Gastroesophageal sphincter (tissue), 3 donors: ENCODE measurements at regions not wholly inside any gene's neighbourhood (a gene's known extent, or its start where the extent isn't known, plus 50 kb on each side); places are given as distances from the start of the nearest gene placed in this dataset.

Experiments used
- CTCF ChIP-seq, 4 experiments: fragments of 200-600 bp in 2 of 4; fragments of 450-650 bp in 2 of 4; sonication (generic) in 1 of 4; IDR thresholded peaks; one replicate each; pipeline ENCODE4 v1.5.1; 2017 to 2019; ENCODE audit warnings: antibody characterized with exemption in 4 of 4, mild to moderate bottlenecking in 2 of 4, moderate library complexity in 2 of 4
- EP300 ChIP-seq: sonication (generic); formaldehyde crosslinking; IDR thresholded peaks from one replicate; pipeline ENCODE4 v1.6.1; 2017; ENCODE audit warnings: antibody characterized with exemption, mild to moderate bottlenecking
- POLR2A ChIP-seq, 2 donors: fragments of 450-650 bp; IDR thresholded peaks; one replicate each; pipeline ENCODE4 v1.6.1; 2017; ENCODE audit warnings: antibody characterized with exemption in 2 of 2, mild to moderate bottlenecking in 2 of 2, moderate library complexity in 1 of 2
- POLR2AphosphoS5 ChIP-seq: sonication (generic); formaldehyde crosslinking; IDR thresholded peaks from one replicate; pipeline ENCODE4 v1.6.1; 2017; ENCODE audit warnings: antibody characterized with exemption

GRCh38 chr5:8393240-8393639, 524.3 kb downstream of the MTRR start:
- no peak for TF ChIP-seq CTCF (IDR thresholded peaks at IDR 0.05)
- no peak for TF ChIP-seq POLR2A (IDR thresholded peaks at IDR 0.05)
- no peak for TF ChIP-seq POLR2AphosphoS5
- TF ChIP-seq EP300 = no peak
